ENCODE measurements at regions not wholly inside any gene's neighbourhood (a gene's known extent, or its start where the extent isn't known, plus 50 kb on each side); places are given as distances from the start of the nearest gene placed in this dataset.
"Not testable (repeated sequence)": the region's sequence is repeated elsewhere in the genome, so short reads cannot be mapped to it uniquely, and the experiment has no call there.

- intact Hi-C loops (cut with micrococcal nuclease) = no loop called here
Observed at GRCh38 chr18:78247615-78248289, 731.9 kb upstream of the SALL3 start.

- intact Hi-C loops (cut with micrococcal nuclease) = no loop called here
Observed at GRCh38 chr18:78255013-78255412, 724.6 kb upstream of the SALL3 start.

GRCh38 chr18:78268226-78268988, 711.2 kb upstream of the SALL3 start:
- intact Hi-C loops (cut with micrococcal nuclease) = no loop called here

- intact Hi-C loops (cut with micrococcal nuclease) = no loop called here
Observed at GRCh38 chr18:78271790-78272189, 707.8 kb upstream of the SALL3 start.

DNA sequence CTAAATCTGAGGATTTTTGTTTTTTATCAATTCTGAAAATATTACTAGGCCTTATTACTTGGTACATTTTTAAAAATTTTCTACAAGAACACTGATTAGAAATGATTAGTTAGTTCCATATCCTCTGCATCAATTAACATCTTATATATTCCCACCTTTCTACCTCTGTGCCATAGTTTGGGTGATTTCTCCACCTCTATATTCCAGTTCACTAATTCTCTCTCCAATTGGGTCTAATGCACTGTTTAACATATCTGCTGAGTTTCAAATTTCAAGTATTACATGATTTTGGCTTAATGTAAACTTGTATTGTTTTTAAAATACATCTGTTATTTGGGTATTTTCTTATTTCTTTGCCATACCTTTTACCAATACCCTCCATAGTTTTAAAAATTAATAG, 705.7 kb upstream of the SALL3 start:
- intact Hi-C loops (cut with micrococcal nuclease) = no loop called here

DNA sequence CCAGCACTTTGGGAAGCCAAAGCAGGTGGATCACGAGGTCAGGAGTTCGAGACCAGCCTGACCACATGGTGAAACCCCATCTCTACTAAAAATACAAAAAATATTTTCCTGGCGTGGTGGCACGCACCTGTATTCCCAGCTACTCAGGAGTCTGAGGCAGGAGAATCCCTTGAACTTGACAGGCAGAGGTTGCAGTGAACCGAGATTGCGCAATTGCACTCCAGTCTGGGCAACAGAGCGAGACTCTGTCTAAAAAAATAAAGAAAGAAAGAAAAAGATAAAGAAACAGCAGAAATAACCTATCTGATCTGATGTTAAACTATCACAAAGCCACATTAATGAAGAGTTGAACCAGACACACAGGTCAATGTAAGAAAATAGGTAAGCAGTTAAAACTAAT, 696.2 kb upstream of the SALL3 start:
- intact Hi-C loops (cut with micrococcal nuclease) = not testable (repeated sequence)

DNA sequence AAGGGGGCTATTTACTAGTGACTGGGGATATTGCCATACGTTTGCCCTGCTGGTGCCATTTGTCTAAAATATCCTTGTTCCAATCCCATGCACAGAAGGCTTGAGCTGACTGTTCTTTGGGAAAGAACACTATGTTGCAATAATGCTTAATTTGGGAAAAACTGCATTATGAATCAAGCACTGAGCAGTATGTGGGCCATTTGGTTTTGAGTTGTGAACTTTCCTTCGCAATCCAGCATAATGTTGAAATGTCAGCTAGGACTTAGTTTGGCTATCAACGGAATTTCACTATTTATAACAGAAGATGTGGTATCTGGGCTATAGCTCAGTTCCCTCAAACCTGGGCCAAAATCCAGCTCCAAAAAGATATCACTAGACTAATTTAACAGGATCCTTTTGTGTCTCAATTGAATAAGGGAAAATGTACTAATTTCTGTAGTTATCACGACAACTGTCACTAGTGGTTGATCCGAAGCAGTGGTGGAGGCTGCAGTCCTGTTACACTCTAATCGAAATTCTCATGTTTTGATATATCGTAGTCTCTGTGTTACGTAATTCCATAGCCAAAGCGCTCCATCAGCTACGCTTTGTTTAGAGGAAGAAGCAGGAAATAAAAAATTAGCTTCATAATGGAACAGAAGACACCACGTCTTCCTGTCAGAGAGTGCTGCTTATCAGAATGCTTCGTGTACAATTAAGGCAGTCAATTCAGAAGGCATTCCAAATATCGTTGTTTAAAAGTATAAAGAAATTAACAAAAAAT, 686.8 kb upstream of the SALL3 start:
- intact Hi-C loops (cut with micrococcal nuclease) = no loop called here

DNA sequence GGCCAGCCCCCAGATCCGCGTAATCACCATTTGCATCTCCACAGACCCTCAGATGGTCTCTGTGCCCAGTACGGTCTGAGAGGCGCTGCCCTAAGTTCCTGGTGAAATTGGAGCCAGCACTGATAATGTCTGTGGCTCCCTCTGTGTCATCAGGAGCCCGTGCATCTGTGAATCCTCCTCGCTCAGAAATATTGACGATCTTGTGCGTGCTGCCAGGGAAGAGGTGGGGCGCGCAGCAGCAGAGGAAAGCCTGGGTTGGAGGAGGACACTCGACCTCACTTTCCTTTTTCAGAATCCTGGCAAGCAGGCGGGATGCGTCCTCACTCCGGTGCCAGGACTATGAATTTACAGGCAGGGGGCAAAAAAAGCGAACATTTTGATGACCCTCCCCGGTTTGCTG, 686.1 kb upstream of the SALL3 start:
- intact Hi-C loops (cut with micrococcal nuclease) = no loop called here

GRCh38 chr18:78293940-78294541, 685.6 kb upstream of the SALL3 start:
- intact Hi-C loops (cut with micrococcal nuclease) = no loop called here

DNA sequence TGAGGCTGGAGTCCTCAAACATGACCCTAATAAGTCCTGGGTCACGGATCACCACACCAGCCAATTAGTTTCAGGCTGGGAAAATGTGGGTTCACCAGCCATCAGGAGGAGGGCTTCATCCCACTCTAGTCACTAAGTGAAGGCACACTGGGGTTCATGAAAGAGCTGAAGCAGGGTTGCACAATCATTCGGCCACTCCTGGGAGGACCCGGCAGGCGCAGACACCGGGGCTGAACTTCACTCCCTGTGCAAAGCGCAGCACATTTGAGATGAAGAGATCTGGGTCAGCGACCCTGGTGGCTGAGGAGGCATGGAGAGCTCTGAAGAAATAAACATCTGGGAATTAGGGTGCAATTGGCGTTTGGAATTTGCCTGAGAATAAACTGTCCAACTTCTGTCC, 684.4 kb upstream of the SALL3 start:
- intact Hi-C loops (cut with micrococcal nuclease) = no loop called here

DNA sequence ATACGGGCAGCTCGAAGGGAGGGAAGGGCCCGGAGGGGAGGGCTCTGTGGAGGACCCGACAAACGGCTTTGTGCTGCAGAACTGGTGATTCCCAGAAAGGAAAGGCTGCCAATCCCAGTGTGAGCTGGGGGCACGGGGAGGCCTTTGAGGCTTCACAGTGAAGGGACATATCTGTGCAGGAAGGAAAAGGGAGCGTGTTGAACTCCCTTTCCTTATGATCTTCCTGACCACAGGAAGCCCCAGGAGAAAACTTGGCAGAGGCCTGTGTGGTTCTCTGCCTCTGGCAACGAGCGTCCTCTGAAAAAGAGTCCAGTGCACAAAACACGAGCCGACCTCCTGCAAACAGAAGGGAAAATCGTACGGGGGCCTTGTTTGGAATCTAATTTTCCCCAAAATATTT, 683.5 kb upstream of the SALL3 start:
- intact Hi-C loops (cut with micrococcal nuclease) = no loop called here

DNA sequence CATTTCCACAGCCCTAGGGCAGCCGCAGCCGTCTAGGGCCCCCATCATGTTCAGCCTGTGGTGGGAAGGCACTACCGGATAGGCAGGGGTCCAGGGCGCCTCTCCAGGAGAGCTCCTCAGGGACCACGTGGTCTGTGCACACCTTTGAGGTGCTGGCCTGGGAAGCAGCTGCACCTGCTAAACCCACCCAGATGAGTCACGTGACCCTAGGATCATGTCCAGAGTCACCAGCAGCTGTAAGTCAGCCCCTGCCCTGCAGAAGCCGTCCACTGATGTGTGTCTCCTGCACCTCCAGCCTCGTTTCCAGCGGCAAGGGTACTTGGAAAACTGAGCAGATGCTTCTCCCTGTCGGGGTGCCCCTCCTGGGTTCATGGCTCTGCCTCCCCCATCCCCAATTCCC, 682.6 kb upstream of the SALL3 start:
- intact Hi-C loops (cut with micrococcal nuclease) = no loop called here

DNA sequence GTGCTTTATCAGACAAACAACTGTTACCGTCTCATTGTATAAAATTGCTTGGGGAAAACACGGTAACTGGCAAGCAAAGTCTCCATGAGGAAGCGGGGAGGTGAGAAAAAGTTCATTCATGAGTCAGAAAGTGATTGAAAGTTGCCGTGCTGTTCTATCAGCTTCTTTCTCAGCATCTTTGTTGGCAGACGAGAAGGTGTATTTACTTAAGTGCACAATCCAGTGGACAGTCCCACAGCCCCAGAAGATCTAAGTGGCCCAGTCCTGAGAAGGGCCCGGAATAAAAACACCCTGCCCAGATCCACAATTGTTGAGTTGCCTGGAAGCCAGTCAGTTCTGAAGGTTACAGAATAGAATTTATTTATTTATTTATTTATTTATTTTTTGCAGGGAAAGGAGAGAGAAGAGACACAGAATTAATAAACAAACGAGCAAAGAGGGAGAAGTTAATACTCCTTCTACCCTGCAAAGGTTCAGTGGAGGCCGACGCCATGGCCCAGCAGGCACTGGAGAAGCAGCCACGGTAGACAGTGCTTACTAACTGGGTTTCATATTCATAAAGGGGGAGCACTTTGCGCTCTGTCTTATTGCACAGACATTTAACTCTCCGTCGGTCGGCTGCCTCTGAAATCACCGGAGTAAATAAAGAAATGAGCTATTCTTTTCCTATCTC, 676.0 kb upstream of the SALL3 start:
- intact Hi-C loops (cut with micrococcal nuclease) = no loop called here

- intact Hi-C loops (cut with micrococcal nuclease) = no loop called here
Observed at GRCh38 chr18:78304192-78305164, 675.1 kb upstream of the SALL3 start.

DNA sequence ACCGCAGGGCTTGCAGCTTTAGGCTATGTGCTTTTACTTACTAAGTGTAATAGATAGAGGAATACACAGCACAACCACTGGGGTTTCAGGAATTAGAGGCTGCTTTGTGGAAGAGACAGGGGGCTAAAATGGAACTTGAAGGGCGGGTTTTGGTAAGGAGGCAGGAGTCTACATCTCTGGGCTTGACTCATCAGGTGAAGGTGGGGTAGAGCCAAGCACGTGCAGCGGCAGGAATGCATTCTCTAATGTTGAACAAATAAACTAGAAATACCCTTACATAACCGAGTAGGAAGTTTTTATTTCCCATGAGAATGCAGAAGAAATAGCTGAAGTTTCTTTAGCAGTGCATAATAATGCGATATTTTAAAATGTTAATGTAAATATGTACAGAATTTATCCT, 673.8 kb upstream of the SALL3 start:
- intact Hi-C loops (cut with micrococcal nuclease) = no loop called here

- intact Hi-C loops (cut with micrococcal nuclease) = no loop called here
Observed at GRCh38 chr18:78309307-78309706, 670.3 kb upstream of the SALL3 start.

DNA sequence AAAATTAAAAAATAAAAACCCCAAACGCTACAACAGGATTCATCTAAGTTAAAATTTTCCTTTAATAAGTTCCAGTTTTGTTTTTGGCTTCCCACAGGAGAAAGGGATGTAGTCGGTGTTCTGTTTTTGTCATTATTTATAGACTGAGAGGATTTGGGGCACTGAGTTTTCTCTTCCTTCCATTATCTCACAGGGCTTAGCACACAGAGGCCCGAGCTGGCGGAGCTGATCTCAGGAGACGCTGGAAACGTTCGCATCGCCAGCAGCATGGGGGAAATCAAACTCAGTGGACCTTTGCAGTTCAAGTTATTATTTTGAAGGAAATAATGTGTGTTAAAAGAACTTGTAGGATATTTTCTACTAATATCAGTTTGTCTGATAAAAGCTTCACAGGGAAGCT, 669.7 kb upstream of the SALL3 start:
- intact Hi-C loops (cut with micrococcal nuclease) = no loop called here

- intact Hi-C loops (cut with micrococcal nuclease) = no loop called here
Observed at GRCh38 chr18:78319264-78319663, 660.4 kb upstream of the SALL3 start.

DNA sequence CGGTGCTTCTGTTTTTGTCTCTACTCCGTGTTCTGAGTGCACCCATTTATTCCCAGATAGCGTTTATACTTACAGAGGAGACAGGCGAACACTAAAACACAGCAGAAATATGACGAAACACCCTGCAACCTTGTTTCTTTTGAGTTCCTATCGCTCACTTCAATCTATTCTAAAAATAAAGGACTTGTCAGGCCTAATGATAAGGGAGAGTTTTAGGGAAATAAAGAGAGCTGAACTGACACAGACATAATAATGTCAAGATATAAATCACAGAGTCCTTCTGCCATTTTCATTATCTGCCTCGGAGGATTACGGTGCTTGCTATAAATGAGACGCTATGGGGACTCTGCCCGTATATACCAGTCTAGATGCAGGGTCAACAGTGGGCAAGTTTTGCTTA, 659.7 kb upstream of the SALL3 start:
- intact Hi-C loops (cut with micrococcal nuclease) = no loop called here

DNA sequence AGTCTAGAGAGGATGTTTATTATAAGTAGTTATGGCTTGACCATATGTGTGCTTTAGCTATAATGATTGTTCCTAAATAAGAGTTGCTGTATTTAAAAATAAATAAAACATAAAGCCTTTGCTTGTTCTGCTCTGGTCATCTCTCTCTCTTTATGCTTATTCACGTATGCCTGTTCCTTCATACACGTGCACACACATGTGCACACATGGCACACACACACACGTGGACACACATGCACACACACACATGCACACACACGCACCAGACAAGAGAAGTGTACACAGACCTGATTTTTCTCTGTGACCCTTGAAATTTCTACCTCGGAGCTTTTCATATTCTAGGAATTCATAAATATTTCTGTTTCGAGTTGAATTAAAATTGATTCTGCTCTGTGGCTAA, 658.2 kb upstream of the SALL3 start:
- intact Hi-C loops (cut with micrococcal nuclease) = no loop called here

Data from T-helper 2 cell treated with Interferon-gamma antibody and Interleukin-4, amounts not matched to agents 100 ng/mL and 5 ng/mL, for 36 hours (primary cell).